ENCODE measurements at regions not wholly inside any gene's neighbourhood (a gene's known extent, or its start where the extent isn't known, plus 50 kb on each side); places are given as distances from the start of the nearest gene placed in this dataset.

GRCh38 chr5:167378894-167379723 lies 912.3 kb upstream of the WWC1 start:
- Histone ChIP-seq H3K9ac (ENCODE audit: low read length) (no peak overlapping the region), H3K27me3 (ENCODE audit: insufficient read depth, low read depth, low read length) (no peaks in the 10 kb centered on the region), H3K9me2 (ENCODE audit: insufficient read depth, low read length) (no peaks in the 10 kb centered on the region), H3K9me3 (ENCODE audit: low read length) (no peaks in the 10 kb centered on the region), H3K27ac (ENCODE audit: low read length) (no peak overlapping the region), H3F3A (ENCODE audit: insufficient read depth, low read length, poor library complexity, severe bottlenecking) (no peaks in the 10 kb centered on the region), H3K36me3 (ENCODE audit: insufficient read depth, low read length) (no peaks in the 10 kb centered on the region), H3K4me3 (ENCODE audit: low read length) (no peak overlapping the region), H2AFZ (ENCODE audit: low read depth, low read length) (no peak overlapping the region), H3K79me2 (replicated peaks; ENCODE audit: insufficient read depth, low read length) (no peaks in the 10 kb centered on the region), H4K20me1 (ENCODE audit: insufficient read depth) (no peaks in the 10 kb centered on the region), H3K4me2 (ENCODE audit: low read length) (no peak overlapping the region)
- TF ChIP-seq REST (IDR thresholded peaks at IDR 0.05; ENCODE audit: borderline replicate concordance) (no peak), SMC3 (conservative IDR thresholded peaks at IDR 0.05; ENCODE audit: poor library complexity) (no peak), MXI1 (conservative IDR thresholded peaks at IDR 0.05; ENCODE audit: poor library complexity, severe bottlenecking) (no peak), EP300 (conservative IDR thresholded peaks at IDR 0.05; ENCODE audit: poor library complexity, severe bottlenecking) (no peak), POLR2AphosphoS5 (IDR thresholded peaks at IDR 0.05) (no peak), EZH2 (IDR thresholded peaks at IDR 0.05; ENCODE audit: borderline replicate concordance, insufficient read depth, low read length, poor library complexity, severe bottlenecking) (no peak), RAD21 (conservative IDR thresholded peaks at IDR 0.05) (no peak), TAF1 (IDR thresholded peaks at IDR 0.05; ENCODE audit: low read depth) (no peak)
- TF ChIP-seq, protein P1, sequence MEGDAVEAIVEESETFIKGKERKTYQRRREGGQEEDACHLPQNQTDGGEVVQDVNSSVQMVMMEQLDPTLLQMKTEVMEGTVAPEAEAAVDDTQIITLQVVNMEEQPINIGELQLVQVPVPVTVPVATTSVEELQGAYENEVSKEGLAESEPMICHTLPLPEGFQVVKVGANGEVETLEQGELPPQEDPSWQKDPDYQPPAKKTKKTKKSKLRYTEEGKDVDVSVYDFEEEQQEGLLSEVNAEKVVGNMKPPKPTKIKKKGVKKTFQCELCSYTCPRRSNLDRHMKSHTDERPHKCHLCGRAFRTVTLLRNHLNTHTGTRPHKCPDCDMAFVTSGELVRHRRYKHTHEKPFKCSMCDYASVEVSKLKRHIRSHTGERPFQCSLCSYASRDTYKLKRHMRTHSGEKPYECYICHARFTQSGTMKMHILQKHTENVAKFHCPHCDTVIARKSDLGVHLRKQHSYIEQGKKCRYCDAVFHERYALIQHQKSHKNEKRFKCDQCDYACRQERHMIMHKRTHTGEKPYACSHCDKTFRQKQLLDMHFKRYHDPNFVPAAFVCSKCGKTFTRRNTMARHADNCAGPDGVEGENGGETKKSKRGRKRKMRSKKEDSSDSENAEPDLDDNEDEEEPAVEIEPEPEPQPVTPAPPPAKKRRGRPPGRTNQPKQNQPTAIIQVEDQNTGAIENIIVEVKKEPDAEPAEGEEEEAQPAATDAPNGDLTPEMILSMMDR (IDR thresholded peaks at IDR 0.05; ENCODE audit: poor library complexity, severe bottlenecking), result no peak

- TF ChIP-seq RAD21 (conservative IDR thresholded peaks at IDR 0.05) (no peak), EZH2 (IDR thresholded peaks at IDR 0.05; ENCODE audit: borderline replicate concordance, insufficient read depth, low read length, poor library complexity, severe bottlenecking) (no peak), TAF1 (IDR thresholded peaks at IDR 0.05; ENCODE audit: low read depth) (no peak), MXI1 (conservative IDR thresholded peaks at IDR 0.05; ENCODE audit: poor library complexity, severe bottlenecking) (no peak), EP300 (conservative IDR thresholded peaks at IDR 0.05; ENCODE audit: poor library complexity, severe bottlenecking) (no peak), SMC3 (conservative IDR thresholded peaks at IDR 0.05; ENCODE audit: poor library complexity) (no peak), REST (IDR thresholded peaks at IDR 0.05; ENCODE audit: borderline replicate concordance) (no peak), POLR2AphosphoS5 (IDR thresholded peaks at IDR 0.05) (no peak)
- TF ChIP-seq, protein P1 (IDR thresholded peaks at IDR 0.05; ENCODE audit: poor library complexity, severe bottlenecking), result no peak
- Histone ChIP-seq H3K27ac (ENCODE audit: low read length) (no peak overlapping the region), H3K9me3 (ENCODE audit: low read length) (no peaks in the 10 kb centered on the region), H3K36me3 (ENCODE audit: insufficient read depth, low read length) (no peaks in the 10 kb centered on the region), H3K27me3 (ENCODE audit: insufficient read depth, low read depth, low read length) (no peaks in the 10 kb centered on the region), H3F3A (ENCODE audit: insufficient read depth, low read length, poor library complexity, severe bottlenecking) (no peaks in the 10 kb centered on the region), H3K9me2 (ENCODE audit: insufficient read depth, low read length) (no peaks in the 10 kb centered on the region), H3K4me2 (ENCODE audit: low read length) (no peak overlapping the region), H3K9ac (ENCODE audit: low read length) (no peak overlapping the region), H2AFZ (ENCODE audit: low read depth, low read length) (no peak overlapping the region), H3K79me2 (replicated peaks; ENCODE audit: insufficient read depth, low read length) (no peaks in the 10 kb centered on the region), H4K20me1 (ENCODE audit: insufficient read depth) (no peaks in the 10 kb centered on the region), H3K4me3 (ENCODE audit: low read length) (no peak overlapping the region)
Measured at GRCh38 chr5:167381457-167381856, 910.0 kb upstream of the WWC1 start.
